Hepatocyte (in vitro differentiated cells): ENCODE measurements at regions not wholly inside any gene's neighbourhood (a gene's known extent, or its start where the extent isn't known, plus 50 kb on each side); places are given as distances from the start of the nearest gene placed in this dataset.

ENCODE experiments used
- DNase-seq: peaks from one replicate; pipeline ENCODE4 v3.0.0-alpha.2; 2016; ENCODE audit warnings: low spot score
- H2AFZ ChIP-seq: fragments of 200-600 bp; sonication (generic); 2 replicates; pipeline ENCODE4 v1.6.0; 2016; ENCODE audit warnings: antibody characterized with exemption, mild to moderate bottlenecking
- H3K27ac ChIP-seq: fragments of 200-600 bp; sonication (generic); 2 replicates; pipeline ENCODE4 v1.5.1; 2016; ENCODE audit warnings: mild to moderate bottlenecking
- H3K27me3 ChIP-seq: fragments of 200-600 bp; sonication (generic); 2 replicates; pipeline ENCODE4 v1.6.1; 2016
- H3K36me3 ChIP-seq: fragments of 200-600 bp; sonication (generic); replicated peaks from 2 replicates; pipeline ENCODE4 v1.5.1; 2016; ENCODE audit warnings: low read depth; ENCODE audit not compliant: insufficient read depth
- H3K4me1 ChIP-seq: fragments of 200-600 bp; sonication (generic); 2 replicates; pipeline ENCODE4 v1.5.1; 2016; ENCODE audit warnings: mild to moderate bottlenecking, moderate library complexity; ENCODE audit not compliant: insufficient read depth
- H3K4me2 ChIP-seq: fragments of 200-600 bp; sonication (generic); 2 replicates; pipeline ENCODE4 v1.6.0; 2016
- H3K4me3 ChIP-seq: fragments of 200-600 bp; sonication (generic); 2 replicates; pipeline ENCODE4 v1.5.1; 2016; ENCODE audit warnings: mild to moderate bottlenecking
- H3K79me2 ChIP-seq: fragments of 200-600 bp; sonication (generic); 2 replicates; pipeline ENCODE4 v1.6.0; 2017; ENCODE audit warnings: mild to moderate bottlenecking
- H3K9me2 ChIP-seq: fragments of 200-600 bp; sonication (generic); replicated peaks from 2 replicates; pipeline ENCODE4 v1.6.0; 2017; ENCODE audit warnings: mild to moderate bottlenecking; ENCODE audit not compliant: insufficient read depth
- H3K9me3 ChIP-seq: fragments of 200-600 bp; sonication (generic); 2 replicates; pipeline ENCODE4 v1.5.1; 2016; ENCODE audit warnings: low read depth, mild to moderate bottlenecking
- H4K20me1 ChIP-seq: fragments of 200-600 bp; sonication (generic); 2 replicates; pipeline ENCODE4 v1.6.0; 2016; ENCODE audit warnings: mild to moderate bottlenecking; ENCODE audit not compliant: insufficient read depth, poor library complexity, severe bottlenecking
- CTCF ChIP-seq: fragments of 200-600 bp; sonication (generic); IDR thresholded peaks from 2 replicates; pipeline ENCODE4 v1.5.1; 2016; ENCODE audit warnings: antibody characterized with exemption, mild to moderate bottlenecking; ENCODE audit not compliant: poor library complexity
- EZH2 ChIP-seq: fragments of 200-600 bp; sonication (generic); IDR thresholded peaks from 2 replicates; pipeline ENCODE4 v1.6.1; 2016; ENCODE audit warnings: antibody characterized with exemption, mild to moderate bottlenecking, borderline replicate concordance
- EZH2phosphoT487 ChIP-seq: fragments of 200-600 bp; sonication (generic); IDR thresholded peaks from one replicate; pipeline ENCODE4 v1.6.1; 2018; ENCODE audit warnings: antibody characterized with exemption, mild to moderate bottlenecking, low read depth, moderate library complexity; ENCODE audit not compliant: unreplicated experiment, severe bottlenecking
- WGBS: methylation state at CpG from one replicate; pipeline ENCODE4 v1.1.6; 2016; ENCODE audit warnings: low lambda C conversion rate; ENCODE audit errors: missing lambda C conversion rate; 5-methylcytosine and 5-hydroxymethylcytosine counted together

GRCh38 chr10:52409195-52409594, 95.1 kb downstream of the DKK1 start:
- H3K27me3 ChIP-seq: no peaks in the 10 kb centered on the region
- TF ChIP-seq CTCF: no peak
- no peak for TF ChIP-seq EZH2phosphoT487
- TF ChIP-seq EZH2: no peak
- no peaks in the 10 kb centered on the region for H4K20me1 ChIP-seq
- H3K9me3 ChIP-seq: no peaks in the 10 kb centered on the region
- WGBS: 70% methylated on average over 2 of the region's 2 CpGs
- no peak overlapping the region for H3K4me3 ChIP-seq
- H2AFZ ChIP-seq: no peak overlapping the region
- DNase-seq: no peak
- H3K36me3 ChIP-seq: no peaks in the 10 kb centered on the region
- H3K9me2 ChIP-seq: no peaks in the 10 kb centered on the region
- no peaks in the 10 kb centered on the region for H3K79me2 ChIP-seq
- no peak overlapping the region for H3K27ac ChIP-seq
- no peaks in the 10 kb centered on the region for H3K4me1 ChIP-seq
- H3K4me2 ChIP-seq: no peak overlapping the region

- Histone ChIP-seq H3K27ac (no peak overlapping the region), H4K20me1 (no peaks in the 10 kb centered on the region), H2AFZ (no peak overlapping the region), H3K4me1 (no peaks in the 10 kb centered on the region), H3K36me3 (no peaks in the 10 kb centered on the region), H3K4me3 (no peak overlapping the region), H3K4me2 (no peak overlapping the region), H3K27me3 (no peaks in the 10 kb centered on the region), H3K9me2 (no peaks in the 10 kb centered on the region), H3K9me3 (no peaks in the 10 kb centered on the region), H3K79me2 (no peaks in the 10 kb centered on the region)
- TF ChIP-seq EZH2phosphoT487 (no peak), EZH2 (no peak), CTCF (no peak)
- no peak for DNase-seq
- WGBS: 89% methylated on average over 2 of the region's 2 CpGs
Observed at GRCh38 chr10:52409928-52410327, 95.8 kb downstream of the DKK1 start.

- Histone ChIP-seq H3K4me1 (no peaks in the 10 kb centered on the region), H3K27me3 (no peaks in the 10 kb centered on the region), H3K36me3 (no peaks in the 10 kb centered on the region), H2AFZ (no peak overlapping the region), H3K9me2 (no peaks in the 10 kb centered on the region), H3K27ac (no peak overlapping the region), H4K20me1 (no peaks in the 10 kb centered on the region), H3K4me3 (no peak overlapping the region), H3K9me3 (no peaks in the 10 kb centered on the region), H3K4me2 (no peak overlapping the region), H3K79me2 (no peaks in the 10 kb centered on the region)
- no peak for TF ChIP-seq EZH2
- no peak for TF ChIP-seq CTCF
- TF ChIP-seq EZH2phosphoT487: no peak
- 99% methylated on average over 21 of the region's 21 CpGs for WGBS
- DNase-seq: no peak
Observed at GRCh38 chr10:52410916-52411315, 96.8 kb downstream of the DKK1 start.

GRCh38 chr10:52419281-52419680, 105.2 kb downstream of the DKK1 start:
- Histone ChIP-seq H2AFZ (no peak overlapping the region), H3K4me2 (no peak overlapping the region), H3K4me3 (no peak overlapping the region), H3K4me1 (no peaks in the 10 kb centered on the region), H3K36me3 (no peaks in the 10 kb centered on the region), H3K27ac (no peak overlapping the region), H3K79me2 (no peaks in the 10 kb centered on the region), H3K27me3 (no peaks in the 10 kb centered on the region), H4K20me1 (no peaks in the 10 kb centered on the region), H3K9me3 (no peaks in the 10 kb centered on the region), H3K9me2 (no peaks in the 10 kb centered on the region)
- TF ChIP-seq EZH2phosphoT487 (no peak), EZH2 (no peak), CTCF (no peak)
- no peak for DNase-seq
